ENCODE measurements at regions not wholly inside any gene's neighbourhood (a gene's known extent, or its start where the extent isn't known, plus 50 kb on each side); places are given as distances from the start of the nearest gene placed in this dataset.

DNA sequence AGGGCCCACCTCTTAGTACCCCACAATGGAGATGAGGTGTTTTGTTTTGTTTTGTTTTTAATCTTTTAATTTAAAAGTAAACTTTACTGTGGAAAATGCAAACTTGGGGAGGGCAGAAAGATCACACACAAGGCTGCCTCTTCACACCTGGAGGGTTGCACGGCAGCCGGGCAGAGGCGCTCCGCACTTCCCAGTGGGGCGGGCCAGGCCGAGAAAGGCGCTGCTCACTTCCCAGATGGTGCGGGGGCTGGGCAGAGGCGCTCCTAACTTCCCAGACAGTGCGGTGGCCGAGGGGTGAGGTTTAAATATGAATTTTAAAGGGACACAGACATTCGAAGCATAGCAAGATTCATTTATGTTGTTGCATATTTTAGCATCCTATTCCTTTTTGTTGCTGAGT, 235.9 kb upstream of the MTPN start:
- 87 to 90% methylated on average over 11 to 12 of the region's 12 CpGs for WGBS, 2 donors (ENCODE audit: low coverage in 1 of 2)
- TF ChIP-seq POLR2A (IDR thresholded peaks at IDR 0.05) (no peak), EP300 (IDR thresholded peaks at IDR 0.05; ENCODE audit: low read depth) (no peak), POLR2AphosphoS5 (IDR thresholded peaks at IDR 0.05) (no peak)
- TF ChIP-seq, protein P1, sequence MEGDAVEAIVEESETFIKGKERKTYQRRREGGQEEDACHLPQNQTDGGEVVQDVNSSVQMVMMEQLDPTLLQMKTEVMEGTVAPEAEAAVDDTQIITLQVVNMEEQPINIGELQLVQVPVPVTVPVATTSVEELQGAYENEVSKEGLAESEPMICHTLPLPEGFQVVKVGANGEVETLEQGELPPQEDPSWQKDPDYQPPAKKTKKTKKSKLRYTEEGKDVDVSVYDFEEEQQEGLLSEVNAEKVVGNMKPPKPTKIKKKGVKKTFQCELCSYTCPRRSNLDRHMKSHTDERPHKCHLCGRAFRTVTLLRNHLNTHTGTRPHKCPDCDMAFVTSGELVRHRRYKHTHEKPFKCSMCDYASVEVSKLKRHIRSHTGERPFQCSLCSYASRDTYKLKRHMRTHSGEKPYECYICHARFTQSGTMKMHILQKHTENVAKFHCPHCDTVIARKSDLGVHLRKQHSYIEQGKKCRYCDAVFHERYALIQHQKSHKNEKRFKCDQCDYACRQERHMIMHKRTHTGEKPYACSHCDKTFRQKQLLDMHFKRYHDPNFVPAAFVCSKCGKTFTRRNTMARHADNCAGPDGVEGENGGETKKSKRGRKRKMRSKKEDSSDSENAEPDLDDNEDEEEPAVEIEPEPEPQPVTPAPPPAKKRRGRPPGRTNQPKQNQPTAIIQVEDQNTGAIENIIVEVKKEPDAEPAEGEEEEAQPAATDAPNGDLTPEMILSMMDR (IDR thresholded peaks at IDR 0.05), result no peak
- in situ Hi-C loops (cut with MboI; ENCODE audit: low pct_ligation_motif_present in 1 of 4, low pct_unique_long_range_greater_than_20kb in 1 of 4, low sequenced_read_pairs in 3 of 4), result no loop called here
- H3K27ac ChIP-seq, result no peak overlapping the region
- no peaks in the 10 kb centered on the region for H3K27me3 ChIP-seq
- DNase-seq, result no peak
- no peaks in the 10 kb centered on the region for H3K36me3 ChIP-seq
- H3K9me3 ChIP-seq, result no peaks in the 10 kb centered on the region
- H3K4me3 ChIP-seq, result no peak overlapping the region
- H3K4me1 ChIP-seq, result no peaks in the 10 kb centered on the region
- intact Hi-C loops (cut with DNase I; ENCODE audit: low total_unique reads), result loop anchor here (5.0 kb wide), 1 partner anchor 386 kb away; no protein-coding TSS in a partner anchor

DNA sequence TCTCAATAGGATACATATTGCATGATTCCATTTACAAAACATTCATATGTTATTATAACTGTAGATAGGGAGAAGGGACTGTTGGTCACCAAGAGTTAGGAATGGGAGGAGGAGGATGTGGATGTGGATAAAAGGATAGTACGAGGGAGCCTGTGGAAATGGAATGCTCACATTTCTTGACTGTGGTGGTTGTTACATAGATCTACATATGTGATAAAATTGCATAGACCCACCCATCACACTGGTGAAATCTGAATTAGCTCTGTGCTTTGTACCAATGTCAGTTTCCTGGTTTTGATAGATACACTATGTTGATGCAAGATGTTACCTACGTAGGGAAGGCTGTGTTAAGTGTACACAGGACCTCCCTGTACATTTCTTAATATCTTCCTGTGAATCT, 233.5 kb upstream of the MTPN start:
- H3K4me1 ChIP-seq, result no peaks in the 10 kb centered on the region
- H3K9me3 ChIP-seq, result no peaks in the 10 kb centered on the region
- no peak overlapping the region for H3K4me3 ChIP-seq
- no peaks in the 10 kb centered on the region for H3K27me3 ChIP-seq
- in situ Hi-C loops (cut with MboI; ENCODE audit: low pct_ligation_motif_present in 1 of 4, low pct_unique_long_range_greater_than_20kb in 1 of 4, low sequenced_read_pairs in 3 of 4) (no loop called here), intact Hi-C loops (cut with DNase I; ENCODE audit: low total_unique reads) (loop anchor here (5.0 kb wide), 1 partner anchor 383 kb away; no protein-coding TSS in a partner anchor)
- H3K27ac ChIP-seq, result no peak overlapping the region
- 75 to 76% methylated on average over 2 of the region's 2 CpGs for WGBS, 2 donors (ENCODE audit: low coverage in 1 of 2)
- TF ChIP-seq EP300 (IDR thresholded peaks at IDR 0.05; ENCODE audit: low read depth) (no peak), POLR2AphosphoS5 (IDR thresholded peaks at IDR 0.05) (no peak), POLR2A (IDR thresholded peaks at IDR 0.05) (no peak)
- TF ChIP-seq, protein P1 (IDR thresholded peaks at IDR 0.05), result no peak
- DNase-seq, result no peak
- H3K36me3 ChIP-seq, result no peaks in the 10 kb centered on the region

DNA sequence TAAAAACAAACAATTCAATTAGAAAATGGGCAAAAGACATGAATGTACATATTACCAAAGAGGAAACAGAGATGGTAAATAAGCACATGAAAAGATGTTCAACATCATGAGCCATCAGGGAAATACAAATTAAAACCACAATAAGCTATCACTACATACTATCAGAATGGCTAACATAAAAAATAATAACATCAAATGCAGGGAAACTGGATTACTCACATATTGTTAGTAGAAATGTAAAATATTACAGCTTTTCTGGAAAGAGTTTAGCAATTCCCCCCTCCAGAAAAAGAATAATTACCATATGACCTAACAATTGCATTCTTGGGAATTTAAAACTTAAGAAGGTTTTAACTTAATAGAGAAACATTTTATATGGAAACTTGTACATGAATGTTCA, 232.9 kb upstream of the MTPN start:
- intact Hi-C loops (cut with DNase I; ENCODE audit: low total_unique reads) (loop anchor here (5.0 kb wide), 1 partner anchor 383 kb away; no protein-coding TSS in a partner anchor), in situ Hi-C loops (cut with MboI; ENCODE audit: low pct_ligation_motif_present in 1 of 4, low pct_unique_long_range_greater_than_20kb in 1 of 4, low sequenced_read_pairs in 3 of 4) (no loop called here)
- TF ChIP-seq POLR2AphosphoS5 (IDR thresholded peaks at IDR 0.05) (no peak), POLR2A (IDR thresholded peaks at IDR 0.05) (no peak), EP300 (IDR thresholded peaks at IDR 0.05; ENCODE audit: low read depth) (no peak)
- TF ChIP-seq, protein P1 (IDR thresholded peaks at IDR 0.05), result no peak
- Histone ChIP-seq H3K27ac (no peak overlapping the region), H3K4me3 (no peak overlapping the region), H3K9me3 (no peaks in the 10 kb centered on the region), H3K36me3 (no peaks in the 10 kb centered on the region), H3K27me3 (no peaks in the 10 kb centered on the region), H3K4me1 (no peaks in the 10 kb centered on the region)
- no peak for DNase-seq

DNA sequence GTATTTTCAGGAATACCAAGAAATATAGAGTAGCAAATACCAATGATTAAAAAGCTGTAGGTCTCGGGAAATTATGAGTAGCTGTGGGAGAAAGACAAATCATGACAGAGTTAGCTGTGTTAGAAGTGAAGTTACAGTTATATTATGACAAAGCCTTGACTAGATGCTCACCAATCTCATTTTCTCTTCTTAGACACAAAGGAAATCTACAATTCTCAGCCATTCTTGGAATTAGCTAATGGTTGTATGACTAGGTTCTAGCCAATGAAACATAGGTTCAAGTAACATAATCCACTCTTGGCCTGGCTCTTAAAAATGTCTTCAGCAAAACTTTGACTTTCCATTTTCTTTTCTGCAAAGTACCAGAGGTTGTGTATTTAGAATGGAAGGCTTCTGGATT, 228.8 kb upstream of the MTPN start:
- Histone ChIP-seq H3K4me3 (no peak overlapping the region), H3K4me1 (no peaks in the 10 kb centered on the region), H3K27me3 (no peaks in the 10 kb centered on the region), H3K27ac (no peak overlapping the region), H3K36me3 (no peaks in the 10 kb centered on the region), H3K9me3 (no peaks in the 10 kb centered on the region)
- no peak for DNase-seq
- in situ Hi-C loops (cut with MboI; ENCODE audit: low pct_ligation_motif_present in 1 of 4, low pct_unique_long_range_greater_than_20kb in 1 of 4, low sequenced_read_pairs in 3 of 4), result no loop called here
- WGBS, 2 donors (ENCODE audit: low coverage in 1 of 2), result 68 to 69% methylated on average over 1 of the region's 1 CpG
- intact Hi-C loops (cut with DNase I; ENCODE audit: low total_unique reads), result no loop called here
- TF ChIP-seq POLR2A (IDR thresholded peaks at IDR 0.05), result no peak
- TF ChIP-seq, protein P1 (IDR thresholded peaks at IDR 0.05), result no peak
- no peak for TF ChIP-seq POLR2AphosphoS5 (IDR thresholded peaks at IDR 0.05)
- no peak for TF ChIP-seq EP300 (IDR thresholded peaks at IDR 0.05; ENCODE audit: low read depth)

Data from transverse colon (tissue), 4 donors.